NT2/D1 (cell line): ENCODE measurements at regions not wholly inside any gene's neighbourhood (a gene's known extent, or its start where the extent isn't known, plus 50 kb on each side); places are given as distances from the start of the nearest gene placed in this dataset.

ENCODE experiments used
- SUZ12 ChIP-seq: IDR thresholded peaks from 2 replicates; pipeline ENCODE4 v1.6.1; 2011; ENCODE audit not compliant: insufficient read length, insufficient read depth; ENCODE audit errors: extremely low read depth
- ZNF274 ChIP-seq: IDR thresholded peaks from 2 replicates; pipeline ENCODE4 v1.6.1; 2011; ENCODE audit warnings: mild to moderate bottlenecking, low read depth, low read length

DNA sequence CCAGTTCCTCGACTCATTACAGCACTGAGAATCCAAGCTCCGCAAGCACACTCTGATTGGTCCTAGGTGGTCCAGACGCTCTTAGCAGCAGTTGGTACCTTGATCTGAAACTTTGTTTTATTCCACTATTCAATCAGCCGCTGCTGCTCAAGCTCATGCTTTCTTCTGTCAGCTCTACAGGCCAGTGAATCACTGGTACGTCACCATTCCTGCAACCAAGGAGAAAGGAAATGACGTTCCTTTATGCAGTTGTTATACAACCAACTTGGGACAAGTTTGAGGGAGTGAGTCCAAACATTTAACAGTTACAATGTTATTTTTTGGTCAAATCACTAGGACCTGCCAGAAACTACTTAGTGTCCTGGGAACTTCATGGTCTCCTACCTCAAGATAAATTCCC lies 398.8 kb upstream of the TMEFF2 start:
- TF ChIP-seq ZNF274 (no peak), SUZ12 (no peak)
